Thymus (tissue), 11 donors: ENCODE measurements at regions not wholly inside any gene's neighbourhood (a gene's known extent, or its start where the extent isn't known, plus 50 kb on each side); places are given as distances from the start of the nearest gene placed in this dataset.
"Not testable (repeated sequence)": the region's sequence is repeated elsewhere in the genome, so short reads cannot be mapped to it uniquely, and the experiment has no call there.

ENCODE experiments used
- DNase-seq, 9 donors: peaks; one replicate each; pipeline ENCODE4 v3.0.0-alpha.2; 2013; ENCODE audit warnings: low spot score in 9 of 9, low read depth in 6 of 9, missing footprints in 1 of 9
- H3K27ac ChIP-seq, 2 donors: one replicate each; pipeline ENCODE4 v1.5.1; 2013; ENCODE audit warnings: control low read depth in 1 of 2, low read depth in 1 of 2, low read length in 1 of 2, mild to moderate bottlenecking in 1 of 2, moderate library complexity in 1 of 2
- H3K27me3 ChIP-seq, 2 donors: one replicate each; pipeline ENCODE4 v1.5.1; 2013; ENCODE audit warnings: low read length in 1 of 2; ENCODE audit not compliant: control insufficient read depth in 2 of 2, insufficient read depth in 1 of 2
- H3K36me3 ChIP-seq, 2 donors: one replicate each; pipeline ENCODE4 v1.5.1; 2013; ENCODE audit warnings: low read length in 1 of 2, mild to moderate bottlenecking in 1 of 2, moderate library complexity in 1 of 2; ENCODE audit not compliant: control insufficient read depth in 2 of 2, insufficient read depth in 2 of 2
- H3K4me1 ChIP-seq, 2 donors: one replicate each; pipeline ENCODE4 v1.5.1; 2013; ENCODE audit warnings: low read length in 2 of 2; ENCODE audit not compliant: control insufficient read depth in 2 of 2, insufficient read depth in 2 of 2
- H3K4me3 ChIP-seq, 2 donors: one replicate each; pipeline ENCODE4 v1.5.1; 2013; ENCODE audit warnings: low read length in 2 of 2, control low read depth in 1 of 2, mild to moderate bottlenecking in 1 of 2
- H3K9me3 ChIP-seq, 2 donors: one replicate each; pipeline ENCODE4 v1.5.1; 2013; ENCODE audit warnings: low read length in 1 of 2, mild to moderate bottlenecking in 1 of 2; ENCODE audit not compliant: control insufficient read depth in 2 of 2, insufficient read depth in 1 of 2
- WGBS: extraction: QIAGEN DNeasy Blood & Tissue Kit; methylation state at CpG from one replicate; pipeline ENCODE4 v1.1.7; 2013; 5-methylcytosine and 5-hydroxymethylcytosine counted together
- donor health status: healthy.

DNA sequence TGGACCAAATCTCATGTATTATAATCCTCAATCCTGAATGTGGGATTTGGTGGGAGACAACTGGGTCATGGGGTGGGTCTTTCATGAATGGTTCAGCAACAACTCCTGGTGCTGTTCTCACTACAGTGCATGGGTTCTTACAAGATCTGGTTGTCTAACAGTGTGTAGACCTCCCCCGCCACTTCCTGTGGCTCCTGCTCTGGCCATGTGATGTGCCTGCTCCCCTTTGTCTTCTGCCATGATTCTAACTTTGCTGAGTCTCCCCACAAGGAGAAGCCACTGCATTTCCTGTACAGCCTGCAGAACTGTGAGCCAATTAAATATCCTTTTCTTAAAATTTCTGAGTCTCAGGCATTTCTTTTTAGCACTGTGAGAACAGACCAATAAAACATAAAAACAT, 557.5 kb downstream of the GOLGA6L6 start:
- Histone ChIP-seq H3K9me3 (peaks cover 0 to 8% of the 10 kb centered on the region in 2 donors), H3K27ac (no peak overlapping the region), H3K4me1 (no peaks in the 10 kb centered on the region), H3K36me3 (no peaks in the 10 kb centered on the region), H3K27me3 (no peaks in the 10 kb centered on the region), H3K4me3 (no peak overlapping the region)
- no peak for DNase-seq
- WGBS, result 73% methylated on average over 1 of the region's 1 CpG

DNA sequence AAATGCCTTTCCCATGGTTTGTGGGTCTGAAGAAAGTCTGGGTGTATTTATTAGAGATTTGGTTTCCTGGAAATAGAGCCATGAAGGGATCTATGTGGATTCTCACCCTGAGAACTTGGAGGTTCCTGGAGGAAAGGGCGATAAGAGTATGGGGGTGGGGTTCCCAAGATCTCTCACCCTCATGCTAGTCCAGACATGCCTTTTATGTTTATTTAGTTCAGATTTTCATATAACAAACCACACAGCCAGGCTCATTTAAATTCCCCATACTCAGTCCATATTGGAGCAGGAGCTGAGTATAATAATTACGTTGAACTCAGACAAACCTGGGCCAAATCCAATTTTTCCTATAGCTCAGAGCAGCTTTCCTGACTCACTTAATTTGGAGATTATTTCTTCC, 566.6 kb downstream of the GOLGA6L6 start:
- no peaks in the 10 kb centered on the region for H3K9me3 ChIP-seq
- WGBS, result 87% methylated on average over 2 of the region's 2 CpGs
- H3K36me3 ChIP-seq, result no peaks in the 10 kb centered on the region
- H3K4me3 ChIP-seq, result no peak overlapping the region
- no peak overlapping the region for H3K27ac ChIP-seq
- DNase-seq, result no peak
- H3K27me3 ChIP-seq, result no peaks in the 10 kb centered on the region
- no peaks in the 10 kb centered on the region for H3K4me1 ChIP-seq

DNA sequence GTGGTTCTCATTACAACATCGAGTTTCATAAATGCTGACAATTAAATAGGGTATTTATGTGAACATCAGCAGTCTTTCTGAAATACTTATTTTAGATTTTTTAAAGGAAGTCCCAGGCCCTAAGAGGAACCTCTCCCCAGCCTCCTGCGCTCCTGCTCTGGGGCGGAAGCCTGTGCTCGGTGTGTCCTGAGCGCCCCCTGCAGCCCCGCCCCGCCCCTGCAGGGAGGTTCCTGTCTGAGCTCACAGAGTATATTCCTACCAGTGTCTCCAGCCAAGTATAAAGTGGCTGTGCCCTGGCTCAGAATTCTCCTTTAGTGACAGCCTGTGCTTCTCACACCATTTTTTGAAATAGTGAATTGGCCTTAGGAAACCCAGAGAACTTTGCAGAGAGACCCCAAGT, 567.9 kb downstream of the GOLGA6L6 start:
- DNase-seq, result no peak
- H3K4me1 ChIP-seq, result no peaks in the 10 kb centered on the region
- no peaks in the 10 kb centered on the region for H3K9me3 ChIP-seq
- WGBS, result 37% methylated on average over 7 of the region's 7 CpGs
- no peak overlapping the region for H3K27ac ChIP-seq
- H3K36me3 ChIP-seq, result no peaks in the 10 kb centered on the region
- H3K27me3 ChIP-seq, result no peaks in the 10 kb centered on the region
- no peak overlapping the region for H3K4me3 ChIP-seq

DNA sequence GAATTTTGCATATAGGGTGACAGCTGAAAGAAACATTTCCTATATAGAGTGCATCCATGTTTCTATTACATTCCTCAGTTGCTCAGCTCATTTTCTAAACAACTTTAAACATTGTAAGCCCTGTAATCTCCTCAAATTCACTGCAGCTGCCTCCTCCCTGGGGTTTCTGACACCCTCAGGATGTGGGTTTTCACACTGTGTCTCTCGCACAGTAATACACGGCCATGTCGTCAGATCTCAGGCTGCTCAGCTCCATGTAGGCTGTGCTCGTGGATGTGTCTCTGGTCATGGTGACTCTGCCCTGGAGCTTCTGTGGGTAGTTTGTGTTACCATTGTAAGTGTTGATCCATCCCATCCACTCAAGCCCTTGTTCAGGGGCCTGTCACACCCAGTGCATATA, 569.0 kb downstream of the GOLGA6L6 start:
- H3K27me3 ChIP-seq, DNase-seq, H3K4me3 ChIP-seq, H3K9me3 ChIP-seq, H3K27ac ChIP-seq, H3K36me3 ChIP-seq, H3K4me1 ChIP-seq: not testable (repeated sequence)
- WGBS, result 75% methylated on average over 4 of the region's 4 CpGs

DNA sequence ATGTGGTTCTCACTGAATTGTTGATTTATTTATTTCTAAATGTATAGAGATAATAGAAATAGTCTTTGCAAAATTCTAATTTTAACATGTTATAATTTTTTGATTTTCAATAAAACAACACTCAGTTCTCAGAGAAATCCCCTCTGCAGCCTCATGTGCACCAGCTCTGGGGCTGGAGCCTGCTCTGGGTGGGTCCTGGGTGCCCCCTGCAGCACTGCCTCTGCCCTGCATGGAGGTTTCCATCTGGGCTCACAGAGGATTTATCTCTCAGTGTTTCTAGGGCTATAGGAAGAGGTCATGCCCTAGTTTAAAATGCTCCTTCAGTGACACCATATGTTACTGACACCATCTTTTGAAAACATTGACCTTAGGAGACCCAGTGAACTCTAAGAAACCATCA, 576.0 kb downstream of the GOLGA6L6 start:
- not testable (repeated sequence) for H3K27me3 ChIP-seq, H3K27ac ChIP-seq, H3K9me3 ChIP-seq, DNase-seq, H3K4me3 ChIP-seq, H3K4me1 ChIP-seq, H3K36me3 ChIP-seq

DNA sequence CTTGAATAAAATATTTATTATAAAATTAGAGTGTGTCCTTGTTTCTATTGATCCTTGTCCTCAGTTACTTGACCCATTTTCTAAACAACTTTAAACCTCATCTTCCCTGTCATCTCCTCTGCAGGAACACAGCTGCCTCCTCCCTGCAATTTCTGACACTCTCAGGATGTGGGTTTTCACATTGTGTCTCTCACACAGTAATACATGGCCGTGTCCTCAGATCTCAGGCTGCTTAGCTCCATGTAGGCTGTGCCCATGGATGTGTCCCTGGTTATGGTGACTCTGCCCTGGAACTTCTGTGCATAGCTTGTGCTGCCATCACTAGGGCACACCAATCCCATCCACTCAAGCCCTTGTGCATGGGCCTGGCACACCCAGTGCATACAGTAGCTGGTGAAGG, 577.1 kb downstream of the GOLGA6L6 start:
- DNase-seq, H3K9me3 ChIP-seq, H3K27me3 ChIP-seq, H3K4me3 ChIP-seq, H3K27ac ChIP-seq, H3K36me3 ChIP-seq, H3K4me1 ChIP-seq: not testable (repeated sequence)
- 58% methylated on average over 1 of the region's 1 CpG for WGBS

DNA sequence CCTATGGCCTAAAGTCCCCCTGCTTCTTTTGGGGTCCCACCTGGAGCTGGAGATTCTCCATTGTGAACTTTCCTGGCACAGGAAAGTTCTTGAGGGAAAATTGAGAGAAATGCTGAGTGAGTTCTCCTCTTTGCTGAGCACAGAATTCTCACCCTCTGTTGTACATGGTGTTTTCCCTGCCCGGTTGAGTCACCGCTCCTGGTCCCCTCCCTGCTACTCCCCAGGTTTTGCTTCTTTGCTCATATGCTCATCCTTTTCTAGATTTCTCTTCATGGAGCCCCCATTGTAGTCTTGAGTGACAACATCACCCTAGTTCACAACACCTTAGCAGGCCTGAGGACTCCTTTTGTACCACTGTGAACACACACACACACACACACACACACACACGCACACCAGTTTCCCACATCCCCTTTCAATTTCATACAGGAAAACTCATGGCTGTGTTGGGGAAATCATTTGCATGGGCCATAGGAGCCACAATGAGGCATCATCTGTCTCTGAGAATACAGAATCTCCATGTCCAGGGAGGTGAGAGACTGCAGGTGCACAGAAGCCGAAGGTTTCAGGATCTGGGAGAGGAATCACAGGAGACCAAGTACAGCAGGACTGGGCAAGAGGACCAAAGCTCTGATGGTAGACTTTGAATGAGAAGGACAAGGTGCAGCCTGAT, 585.3 kb downstream of the GOLGA6L6 start:
- H3K36me3 ChIP-seq, result no peaks in the 10 kb centered on the region
- DNase-seq, result no peak
- H3K9me3 ChIP-seq, result peaks cover 1 to 9% of the 10 kb centered on the region in 2 donors
- H3K4me1 ChIP-seq, result no peaks in the 10 kb centered on the region
- 86% methylated on average over 4 of the region's 4 CpGs for WGBS
- no peak overlapping the region for H3K27ac ChIP-seq
- H3K4me3 ChIP-seq, result no peak overlapping the region
- no peaks in the 10 kb centered on the region for H3K27me3 ChIP-seq

DNA sequence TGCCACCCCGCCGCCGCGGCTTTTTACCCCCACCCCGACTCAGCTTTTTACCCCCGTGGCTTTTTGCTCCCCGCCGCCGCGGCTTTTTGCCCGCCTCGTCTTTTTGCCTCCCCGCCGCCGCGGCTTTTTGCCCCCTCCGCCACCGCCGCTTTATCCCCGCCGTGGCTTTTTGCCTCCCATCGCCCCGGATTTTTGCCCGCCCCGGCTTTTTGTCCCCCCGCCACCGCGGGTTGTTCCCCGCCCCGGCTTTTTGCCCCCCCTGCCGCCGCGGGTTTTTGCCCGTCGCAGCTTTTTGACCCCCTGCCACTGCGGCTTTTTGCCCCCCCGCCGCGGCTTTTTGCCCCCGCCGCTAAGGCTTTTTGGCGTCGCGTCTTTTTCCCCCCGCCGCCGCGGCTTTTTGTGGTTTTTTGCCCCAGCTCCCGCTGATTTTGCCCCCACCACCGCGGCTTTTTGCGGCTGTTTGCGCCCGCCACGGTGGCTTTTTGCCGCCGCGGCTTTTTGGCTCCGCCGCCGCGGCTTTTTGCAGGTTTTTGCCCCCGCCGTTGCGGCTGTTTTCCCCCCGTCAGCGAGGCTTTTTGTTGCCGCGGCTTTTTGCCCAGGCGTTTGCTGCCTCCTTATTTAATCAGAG, 597.2 kb downstream of the GOLGA6L6 start:
- Histone ChIP-seq H3K9me3 (peaks cover 1 to 8% of the 10 kb centered on the region in 2 donors), H3K4me1 (no peaks in the 10 kb centered on the region), H3K27me3 (peaks cover 0 to 2% of the 10 kb centered on the region in 2 donors), H3K36me3 (no peaks in the 10 kb centered on the region), H3K4me3 (no peak overlapping the region), H3K27ac (no peak overlapping the region)
- 65% methylated on average over 70 of the region's 70 CpGs for WGBS
- no peak for DNase-seq

DNA sequence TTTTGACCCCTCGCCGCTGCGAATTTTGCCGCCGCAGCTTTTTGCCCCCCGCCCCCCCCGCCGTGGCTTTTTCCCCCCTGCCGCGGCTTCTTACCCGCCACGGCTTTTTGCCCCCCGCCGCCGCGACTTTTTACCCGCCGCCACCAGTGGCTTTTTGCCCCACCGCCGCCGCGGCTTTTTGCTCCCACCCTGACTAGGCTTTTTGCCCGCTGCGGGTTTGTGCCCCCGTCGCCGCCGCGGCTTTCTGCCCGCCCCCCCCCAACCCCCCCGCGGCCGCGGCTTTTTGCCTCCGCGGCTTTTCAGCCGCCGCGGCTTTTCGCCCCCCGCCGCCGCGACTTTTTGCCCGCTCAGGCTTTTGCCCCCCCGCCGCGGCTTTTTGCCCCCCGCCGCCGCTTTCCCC, 598.1 kb downstream of the GOLGA6L6 start:
- 72% methylated on average over 49 of the region's 51 CpGs for WGBS
- Histone ChIP-seq H3K36me3 (no peaks in the 10 kb centered on the region), H3K27me3 (peaks cover 0 to 2% of the 10 kb centered on the region in 2 donors), H3K27ac (no peak overlapping the region), H3K9me3 (peaks cover 1 to 8% of the 10 kb centered on the region in 2 donors), H3K4me1 (no peaks in the 10 kb centered on the region), H3K4me3 (no peak overlapping the region)
- no peak for DNase-seq
